COLO829 (cell line): ENCODE measurements at regions not wholly inside any gene's neighbourhood (a gene's known extent, or its start where the extent isn't known, plus 50 kb on each side); places are given as distances from the start of the nearest gene placed in this dataset.
"Not testable (repeated sequence)": the region's sequence is repeated elsewhere in the genome, so short reads cannot be mapped to it uniquely, and the experiment has no call there.

Source experiments
- DNase-seq: peaks from one replicate; pipeline ENCODE4 v3.0.0; 2012; ENCODE audit warnings: low spot score

DNA sequence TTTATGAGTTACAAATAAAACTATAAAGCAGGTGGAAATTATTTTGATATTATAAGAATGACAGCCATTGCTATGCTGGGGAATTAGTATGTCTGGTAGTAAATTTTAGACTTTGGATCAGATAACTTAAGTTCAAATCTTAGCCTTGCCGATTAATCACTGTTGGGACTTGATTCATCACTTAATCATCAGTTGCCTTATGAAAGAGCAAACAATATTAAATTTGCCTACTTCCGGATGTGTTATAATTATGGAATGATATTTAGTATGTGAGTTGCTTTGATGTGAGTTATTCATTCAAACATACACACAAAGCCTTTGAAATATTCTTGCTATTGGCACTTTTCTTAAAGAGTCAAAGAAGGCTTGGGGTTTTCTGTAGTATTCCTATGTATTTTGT is 717.7 kb downstream of the BRINP1 start:
- DNase-seq, result no peak

DNA sequence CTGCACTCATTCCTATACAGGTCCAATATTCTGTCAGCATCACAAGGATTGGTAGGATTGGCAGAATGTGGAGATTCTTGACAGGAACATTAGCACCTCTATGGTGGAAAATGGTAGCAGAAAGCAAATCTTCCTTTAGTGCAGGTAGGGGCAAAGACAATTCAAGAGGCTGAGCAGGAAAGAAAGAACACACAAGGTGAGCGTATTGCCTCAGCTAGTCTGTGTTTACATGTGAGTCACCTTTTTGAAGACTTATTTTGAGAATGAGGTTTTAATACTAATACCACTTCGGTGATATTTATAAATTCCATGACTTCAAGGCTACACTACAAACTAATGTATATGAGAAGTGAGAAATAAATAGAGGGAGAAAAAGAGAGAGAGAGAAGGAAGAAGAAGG is 717.0 kb downstream of the BRINP1 start:
- no peak for DNase-seq

GRCh38 chr9:118652912-118653311 is 716.3 kb downstream of the BRINP1 start:
- no peak for DNase-seq

- DNase-seq, result no peak
Measured at GRCh38 chr9:118659011-118659410, 710.2 kb downstream of the BRINP1 start.

DNA sequence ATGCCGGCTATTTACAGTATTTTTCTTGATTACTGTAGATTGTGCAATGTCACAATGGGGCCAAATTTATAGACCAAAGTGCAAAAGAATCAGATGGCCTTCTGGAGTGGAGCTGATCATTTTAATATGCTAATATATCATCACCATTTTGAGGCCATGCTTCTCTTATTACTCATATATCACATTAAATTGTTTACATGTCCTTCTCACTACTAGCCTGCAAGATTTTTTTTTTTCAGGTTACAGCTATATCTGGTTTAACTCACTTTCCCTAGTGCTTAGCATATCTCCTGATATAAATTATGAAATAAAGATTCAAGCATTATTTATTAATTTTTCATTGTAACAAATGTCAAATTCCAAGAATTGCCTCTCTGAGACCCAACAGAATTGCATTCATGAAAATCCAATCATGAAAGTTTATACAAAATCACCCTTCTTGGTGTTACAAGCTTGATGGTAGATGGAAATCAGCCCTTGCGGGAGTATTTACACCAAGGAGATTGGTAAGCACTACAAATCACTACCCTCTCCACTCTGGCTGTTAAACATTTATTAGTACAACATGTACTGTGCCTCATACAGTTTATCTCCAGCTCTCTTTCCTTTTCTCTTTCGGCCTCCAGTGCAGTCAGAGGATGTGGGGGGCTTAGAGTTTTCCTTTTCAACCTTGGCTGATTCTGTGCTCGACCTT is 703.9 kb downstream of the BRINP1 start:
- DNase-seq, result no peak

GRCh38 chr9:118670011-118670953 is 699.0 kb downstream of the BRINP1 start:
- DNase-seq, result no peak

GRCh38 chr9:118674942-118675341 is 694.3 kb downstream of the BRINP1 start:
- DNase-seq, result no peak

GRCh38 chr9:118677936-118678653 is 691.1 kb downstream of the BRINP1 start:
- DNase-seq, result not testable (repeated sequence)

DNA sequence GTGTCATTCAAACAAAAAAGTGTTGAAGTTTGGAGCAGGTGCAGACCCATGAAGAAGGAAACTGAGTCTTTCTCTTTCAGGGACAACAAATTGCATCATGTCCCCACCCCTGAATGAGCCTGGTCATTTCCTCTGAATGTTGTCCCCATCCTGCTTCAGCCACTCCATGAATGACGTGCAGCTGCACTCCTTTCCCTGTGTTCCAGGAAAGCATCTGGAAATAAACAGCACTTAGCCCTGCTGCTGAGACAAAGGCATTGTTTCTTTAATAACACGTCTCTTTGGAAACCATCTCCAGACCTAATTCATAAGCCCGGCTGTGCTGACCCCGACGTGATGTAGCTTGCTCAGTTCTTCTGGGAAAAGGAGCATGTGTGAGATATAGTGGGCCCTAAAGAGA is 682.3 kb downstream of the BRINP1 start:
- no peak for DNase-seq

DNA sequence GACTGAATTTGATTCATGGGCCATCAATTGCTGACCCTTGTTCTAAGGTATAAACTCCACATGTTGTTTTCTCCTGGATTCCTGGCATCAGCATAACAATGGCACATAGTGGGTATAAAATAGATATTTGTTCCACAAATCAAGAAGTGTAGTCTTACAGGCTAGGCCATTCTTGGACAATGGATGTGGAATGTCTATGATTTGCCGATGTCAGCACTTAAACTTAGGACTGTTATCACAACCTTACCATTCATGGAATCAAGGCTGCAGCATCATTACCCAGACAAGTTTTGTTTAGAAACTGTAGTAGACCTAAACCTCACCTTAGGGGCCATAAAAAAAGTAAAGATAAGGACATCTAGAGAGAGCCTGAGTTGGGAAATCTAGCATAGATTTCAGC is 680.0 kb downstream of the BRINP1 start:
- no peak for DNase-seq

DNA sequence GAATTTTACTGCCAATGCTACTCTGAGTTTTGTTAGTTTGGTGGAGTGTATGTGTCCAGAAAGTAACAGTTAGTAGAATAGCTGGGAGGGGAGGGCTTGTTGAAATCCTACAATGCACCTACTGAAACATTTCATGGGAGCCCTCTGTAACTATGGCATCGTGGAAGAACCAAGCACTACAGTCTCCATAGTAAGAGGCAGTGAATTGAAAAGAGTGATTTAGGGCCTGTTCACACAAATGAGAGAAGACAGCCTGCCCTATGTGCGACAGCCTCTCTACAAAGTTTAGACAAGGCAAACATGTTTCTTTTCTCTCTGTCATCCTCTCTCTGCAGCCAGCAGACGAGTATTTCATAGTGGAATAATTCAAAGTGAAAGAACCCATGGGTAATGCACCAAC is 676.6 kb downstream of the BRINP1 start:
- no peak for DNase-seq

- no peak for DNase-seq
Measured at GRCh38 chr9:118693645-118694044, 675.6 kb downstream of the BRINP1 start.

GRCh38 chr9:118695249-118695648 is 674.0 kb downstream of the BRINP1 start:
- not testable (repeated sequence) for DNase-seq

GRCh38 chr9:118701985-118702384 is 667.2 kb downstream of the BRINP1 start:
- no peak for DNase-seq

DNA sequence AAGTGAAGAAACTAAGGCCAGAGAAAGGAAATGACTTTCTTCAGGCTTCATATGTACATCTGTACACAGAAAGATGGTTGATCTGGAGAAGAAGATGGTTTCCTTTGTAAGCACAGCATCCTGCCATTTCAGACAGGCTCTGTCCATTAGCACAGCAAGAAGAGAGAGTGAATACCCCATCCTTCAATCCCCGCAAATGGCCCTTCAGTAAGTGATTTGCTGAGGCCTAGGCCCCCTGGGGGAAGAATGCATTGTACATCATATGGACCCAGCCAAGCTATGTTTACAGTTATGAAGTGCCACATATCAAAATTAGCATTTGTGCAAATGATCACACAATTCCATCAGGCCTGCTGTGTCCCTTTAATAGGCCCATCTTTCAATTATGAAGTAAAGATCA is 657.4 kb downstream of the BRINP1 start:
- DNase-seq, result no peak

GRCh38 chr9:118721276-118721675 is 648.0 kb downstream of the BRINP1 start:
- DNase-seq, result no peak

DNA sequence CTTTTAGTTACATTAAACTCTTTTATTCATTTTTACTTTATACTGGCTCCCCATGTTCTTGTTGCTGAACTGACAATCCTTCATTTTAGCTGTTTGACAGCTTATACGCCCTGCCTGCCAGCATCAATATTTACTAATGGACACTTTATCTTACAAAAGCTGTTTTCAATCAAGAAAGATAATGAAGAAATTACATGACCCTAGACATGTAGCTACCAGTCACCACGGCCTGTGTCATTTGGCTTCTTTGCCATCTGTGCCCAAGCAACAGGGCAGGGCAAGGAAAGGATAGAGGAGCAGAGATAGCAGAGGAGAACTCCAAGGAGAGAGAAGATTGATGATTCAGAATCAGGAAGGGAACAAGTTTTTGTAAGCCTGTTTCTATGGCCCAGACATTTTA is 647.3 kb downstream of the BRINP1 start:
- DNase-seq, result no peak

DNA sequence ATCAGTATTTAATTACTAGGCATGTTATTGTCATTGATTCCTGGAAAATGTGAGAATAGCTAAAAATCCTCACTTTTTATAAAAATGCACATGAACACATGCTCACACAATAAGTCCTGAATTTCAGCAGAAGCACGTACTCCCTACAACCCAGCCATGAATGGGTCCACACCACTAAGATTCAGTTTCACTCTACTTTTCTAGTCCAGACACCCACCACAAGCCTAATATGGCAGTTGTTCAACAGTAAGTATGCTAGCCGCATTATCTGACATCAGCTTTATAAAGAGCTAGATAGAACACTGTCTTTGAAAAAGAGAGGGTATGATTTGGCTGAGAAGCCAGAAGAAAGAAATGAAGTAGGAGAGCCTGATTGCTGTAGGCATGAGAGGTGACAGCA is 639.3 kb downstream of the BRINP1 start:
- DNase-seq, result no peak

DNA sequence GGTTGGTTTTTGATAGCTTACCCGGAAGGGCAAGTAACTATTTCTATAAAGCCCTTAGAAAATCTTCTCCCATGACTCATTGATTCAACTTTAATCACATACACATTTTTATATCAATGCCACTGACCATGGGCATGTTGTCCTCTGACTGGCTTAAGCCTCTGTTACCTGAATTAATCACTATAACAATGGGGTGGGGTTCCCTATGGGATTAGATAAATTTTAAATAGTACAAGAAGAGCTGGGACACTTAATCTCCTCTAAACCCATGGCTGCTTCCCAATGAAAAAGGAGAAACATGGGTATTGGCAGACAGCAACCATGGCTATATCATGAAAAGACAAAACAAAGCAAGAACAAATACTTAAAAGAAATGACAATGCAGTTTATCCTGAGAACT is 636.2 kb downstream of the BRINP1 start:
- no peak for DNase-seq

- DNase-seq, result no peak
Measured at GRCh38 chr9:118734696-118735095, 634.5 kb downstream of the BRINP1 start.

- DNase-seq, result no peak
Measured at GRCh38 chr9:118736406-118736805, 632.8 kb downstream of the BRINP1 start.

- no peak for DNase-seq
Measured at GRCh38 chr9:118751077-118751847, 618.0 kb downstream of the BRINP1 start.
